NCI-H2227 (cell line): ENCODE measurements at regions not wholly inside any gene's neighbourhood (a gene's known extent, or its start where the extent isn't known, plus 50 kb on each side); places are given as distances from the start of the nearest gene placed in this dataset.

Experiments
- DNase-seq: peaks from one replicate; lab custom pipeline; 2025; ENCODE audit not compliant: unreplicated experiment; lab: John Stamatoyannopoulos, UW

DNA sequence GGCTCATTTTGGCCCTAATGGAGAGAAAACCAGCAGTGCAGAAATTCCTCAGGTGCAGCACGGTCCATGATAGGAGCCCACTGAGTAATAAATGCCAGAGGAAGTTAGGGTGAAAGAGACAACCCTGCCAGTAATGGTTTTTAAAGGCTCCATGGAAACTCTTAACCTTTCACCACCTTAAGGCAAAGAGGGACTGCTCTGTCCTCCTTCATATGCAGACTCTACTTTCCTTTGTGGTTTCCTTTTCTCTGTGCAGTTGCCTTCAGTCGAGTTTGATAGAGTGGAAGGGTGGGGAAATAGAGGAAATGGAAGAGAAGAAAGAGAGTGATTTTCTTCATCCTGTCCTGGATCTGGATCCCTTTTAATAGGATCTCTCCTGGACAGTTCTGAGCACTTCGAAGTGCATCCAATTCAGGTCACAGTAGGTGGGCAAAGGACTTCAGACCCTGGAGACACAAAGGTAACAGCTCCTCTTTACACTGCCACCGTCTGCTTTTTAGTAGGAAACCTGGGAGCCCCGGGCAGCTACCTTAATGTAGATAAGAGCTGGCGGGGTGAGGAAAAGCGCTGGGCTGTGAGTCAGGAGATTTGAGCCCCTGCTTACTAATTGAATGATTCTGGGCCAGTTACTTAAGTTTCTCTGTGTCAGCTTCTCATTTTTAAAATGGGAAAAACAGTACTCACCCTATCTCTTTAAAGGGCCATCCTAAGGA lies 294.8 kb downstream of the KCNRG start:
- DNase-seq, result no peak

DNA sequence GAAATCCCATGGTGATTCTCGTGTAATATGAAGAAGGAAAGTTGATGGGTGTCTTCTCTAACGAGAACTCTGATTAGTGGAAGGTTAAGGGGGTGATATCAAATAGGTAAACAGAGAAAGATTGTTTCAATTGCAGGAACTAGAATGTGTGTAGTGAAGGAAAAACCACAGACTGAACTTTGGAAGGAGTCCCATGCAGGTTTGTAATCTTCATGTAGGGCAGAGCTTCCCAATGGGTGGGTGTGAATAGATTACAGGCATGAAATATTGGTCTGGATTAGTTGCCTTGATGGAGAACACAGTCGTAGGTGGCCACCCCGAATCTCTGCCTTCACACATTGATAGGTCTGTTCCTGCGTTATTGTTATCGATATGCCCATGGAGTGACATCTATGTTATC lies 295.5 kb downstream of the KCNRG start:
- DNase-seq, result no peak

DNA sequence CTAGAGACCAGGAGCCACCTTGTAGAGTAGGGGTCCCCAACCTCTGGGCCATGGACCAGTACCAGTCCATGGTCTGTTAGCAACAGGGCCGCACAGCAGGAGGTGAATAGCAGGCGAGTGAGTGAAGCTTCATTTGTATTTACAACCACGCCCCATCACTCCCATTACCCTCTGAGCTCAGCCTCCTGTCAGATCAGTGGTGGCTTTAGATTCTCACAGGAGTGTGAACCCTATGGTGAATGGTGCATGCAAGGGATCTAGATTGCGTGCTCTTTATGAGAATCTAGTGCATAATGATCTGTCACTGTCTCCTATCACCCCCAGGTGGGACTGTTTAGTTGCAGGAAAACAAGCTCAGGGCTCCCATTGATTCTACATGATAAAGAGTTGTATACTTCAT lies 303.6 kb downstream of the KCNRG start:
- no peak for DNase-seq

DNA sequence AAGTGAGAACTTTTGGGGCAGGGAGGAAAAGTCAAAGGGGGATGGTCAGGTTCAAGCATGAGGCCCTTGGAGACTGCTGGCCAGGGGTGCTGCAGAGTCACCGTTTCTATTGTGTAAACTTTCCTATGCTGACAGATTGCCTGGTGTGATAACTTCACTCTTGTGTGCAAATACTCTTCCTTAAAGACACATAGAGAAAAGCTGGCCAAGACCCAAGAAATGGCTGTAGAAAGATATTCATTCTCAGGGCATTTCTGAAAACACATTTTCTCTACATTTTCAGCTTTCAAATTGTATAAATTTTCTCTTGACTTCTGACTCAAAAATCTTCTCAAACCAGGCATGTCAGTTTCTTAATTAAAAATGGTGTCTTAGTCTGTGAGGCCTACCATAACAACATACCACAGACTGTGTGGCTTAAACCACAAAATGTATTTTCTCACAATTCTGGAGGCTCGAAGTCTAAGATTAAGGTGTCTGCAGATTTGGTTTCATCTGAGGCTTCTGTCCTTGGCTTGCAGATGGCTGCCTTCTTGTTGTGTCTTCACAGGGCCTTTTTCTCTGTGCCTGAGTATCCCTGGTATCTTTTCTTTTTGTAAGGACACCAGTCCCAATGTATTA lies 304.5 kb downstream of the KCNRG start:
- no peak for DNase-seq

DNA sequence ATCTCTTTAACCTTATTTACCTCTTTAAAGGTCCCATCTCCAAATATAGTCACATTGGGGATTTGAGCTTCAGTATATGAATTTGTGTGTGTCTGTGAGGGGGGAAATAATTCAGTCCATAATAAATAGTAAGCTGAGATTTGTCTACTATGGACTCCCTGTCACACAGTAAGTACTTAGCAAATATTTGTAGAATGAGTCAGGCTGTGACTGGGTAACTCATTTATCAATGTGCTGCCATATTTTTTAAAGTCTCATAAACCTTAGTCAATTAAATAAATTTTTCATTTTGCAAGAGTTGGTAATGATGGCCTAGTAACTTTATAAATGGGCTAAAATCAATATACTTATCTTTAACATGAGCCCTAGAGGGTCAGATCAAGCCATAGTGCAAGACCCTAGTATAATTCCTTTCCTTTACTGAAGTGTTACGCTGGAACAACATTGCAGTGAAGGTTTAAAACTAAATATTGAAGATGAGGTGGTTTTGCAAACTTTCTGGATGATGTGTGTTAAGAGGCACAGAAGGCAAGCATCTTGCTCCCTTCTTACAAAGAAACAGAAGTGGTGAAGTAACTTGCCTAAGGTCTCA lies 305.1 kb downstream of the KCNRG start:
- no peak for DNase-seq

DNA sequence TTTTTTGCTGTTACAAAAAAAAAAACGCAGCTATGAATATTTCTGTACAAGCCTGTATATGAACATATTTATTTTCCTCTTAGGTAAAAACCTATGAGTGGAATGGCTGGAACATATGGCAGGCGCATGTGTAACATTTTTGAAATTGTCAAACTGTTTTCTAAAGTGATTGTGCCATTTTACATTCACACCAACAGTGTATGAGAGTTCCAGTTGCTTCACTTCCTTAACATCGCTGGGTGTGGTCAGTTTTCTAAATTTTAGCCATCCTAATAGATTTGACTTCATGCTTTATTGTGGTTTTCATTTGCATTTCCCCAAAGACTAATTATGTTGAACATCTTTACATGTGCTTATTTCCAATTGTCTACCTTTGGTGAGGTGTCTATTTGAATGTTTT lies 306.8 kb downstream of the KCNRG start:
- no peak for DNase-seq

DNA sequence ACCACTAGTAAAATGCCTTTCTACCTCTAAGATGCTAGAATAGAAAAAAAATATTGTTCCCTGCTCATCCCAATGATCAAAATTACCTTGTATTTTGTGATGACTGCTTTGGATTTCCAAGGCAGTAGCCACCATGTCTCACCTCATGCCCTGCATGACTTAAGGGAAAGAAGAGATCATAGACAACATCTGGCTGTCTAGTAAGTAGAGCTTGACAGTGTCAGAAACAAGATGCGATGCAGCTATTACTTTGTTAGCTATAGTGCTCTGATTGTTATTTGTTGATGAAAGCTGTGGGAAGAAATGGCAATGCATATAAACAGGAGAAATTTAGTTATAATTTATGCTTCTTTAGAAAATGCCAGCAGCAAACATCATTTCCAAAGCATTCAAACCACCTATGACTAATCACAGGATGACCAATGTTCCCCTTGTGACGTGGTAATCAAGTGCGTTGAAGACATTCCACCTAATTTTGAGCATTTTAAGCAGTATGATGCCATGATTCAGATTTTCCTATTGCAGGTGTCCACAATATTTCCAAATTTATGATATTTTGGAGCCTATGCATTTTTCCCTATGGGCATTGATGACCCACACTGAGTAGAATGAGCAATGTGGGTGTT lies 308.3 kb downstream of the KCNRG start:
- no peak for DNase-seq

DNA sequence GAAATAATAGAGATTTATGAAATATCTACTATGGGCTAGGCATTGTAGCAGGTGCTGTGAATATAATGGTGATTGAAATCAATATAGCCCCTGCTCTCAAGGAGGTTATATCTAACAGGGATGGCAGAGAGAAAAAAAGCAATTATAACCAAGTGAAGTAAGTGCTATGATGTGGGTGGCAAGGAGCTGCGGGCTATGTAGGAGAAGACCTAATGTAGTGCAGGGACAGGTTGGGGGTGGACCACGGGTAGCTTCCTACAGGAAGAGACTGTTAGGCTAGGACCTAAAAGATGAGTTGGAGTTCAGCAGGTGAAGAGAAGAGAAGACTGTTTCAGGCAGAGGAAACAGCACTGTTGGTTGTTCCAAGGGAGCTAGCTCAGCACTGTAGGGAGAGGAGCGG lies 311.0 kb downstream of the KCNRG start:
- no peak for DNase-seq

DNA sequence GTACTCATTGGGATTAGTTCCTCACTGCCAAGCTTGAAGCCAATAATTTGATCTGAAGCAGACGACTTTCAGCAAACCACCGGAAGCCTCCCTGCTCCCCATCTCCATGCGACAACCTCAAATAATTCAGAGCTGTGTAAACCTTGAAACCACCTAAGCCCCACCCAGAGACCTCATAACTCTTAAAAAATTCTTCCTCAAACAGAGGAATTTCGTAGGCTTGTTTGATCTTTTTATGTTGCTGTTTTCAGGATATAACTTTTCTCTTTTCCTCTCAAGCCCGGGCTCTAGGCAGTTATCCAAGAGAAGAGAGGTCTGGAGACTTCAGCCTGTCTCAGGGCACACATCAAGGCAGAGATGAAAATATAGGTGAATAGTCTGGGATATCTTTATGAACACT lies 311.6 kb downstream of the KCNRG start:
- no peak for DNase-seq

DNA sequence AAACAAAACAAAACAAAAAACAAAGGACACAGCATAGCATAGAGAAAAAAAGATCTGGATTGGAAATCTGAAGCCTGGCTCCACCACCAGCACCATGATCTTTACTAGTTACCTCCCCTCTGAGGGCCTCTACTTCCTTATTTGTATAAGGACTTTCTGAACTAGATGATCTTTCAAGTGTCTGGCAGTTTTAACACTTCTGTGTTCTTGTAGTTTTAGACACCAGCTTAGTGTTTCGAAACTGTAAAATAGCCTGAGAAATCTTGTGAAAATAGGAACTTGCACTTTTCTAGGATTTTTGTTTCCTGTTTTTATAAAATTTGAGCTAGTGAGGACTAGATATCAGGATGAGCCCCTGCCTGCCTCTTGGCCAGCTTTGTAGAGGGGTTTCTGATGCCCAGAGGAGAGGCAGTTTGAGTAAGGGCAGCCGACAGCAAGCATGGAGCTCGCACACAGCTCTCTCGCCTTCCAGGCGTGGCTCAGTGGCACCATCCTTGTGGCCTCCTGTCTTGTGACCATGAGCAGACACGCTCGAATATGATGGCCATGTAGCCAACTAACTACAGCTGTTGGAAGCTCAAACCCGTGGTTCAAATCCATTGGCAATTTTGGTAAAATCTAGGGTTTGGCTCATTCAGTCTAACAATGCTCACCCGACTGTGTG lies 319.0 kb downstream of the KCNRG start:
- no peak for DNase-seq

DNA sequence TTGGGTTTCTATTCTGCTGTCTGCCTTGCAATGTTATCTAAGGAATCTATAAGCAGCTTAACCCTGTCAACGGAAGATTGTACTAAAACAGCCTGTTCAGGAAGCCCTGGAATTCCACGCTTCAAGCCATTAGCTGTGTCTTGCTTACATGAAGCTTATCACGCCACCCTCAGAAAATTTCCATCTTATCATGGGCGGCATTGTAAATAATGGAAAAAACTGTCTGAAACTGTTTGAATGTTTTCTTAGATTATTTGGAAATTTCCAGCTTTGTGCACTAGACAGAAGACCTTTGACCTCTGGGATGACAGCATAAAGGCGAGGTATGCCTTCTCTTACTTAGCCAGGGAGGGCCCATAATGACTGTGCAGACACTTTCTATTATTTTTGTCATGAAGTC lies 319.7 kb downstream of the KCNRG start:
- no peak for DNase-seq

DNA sequence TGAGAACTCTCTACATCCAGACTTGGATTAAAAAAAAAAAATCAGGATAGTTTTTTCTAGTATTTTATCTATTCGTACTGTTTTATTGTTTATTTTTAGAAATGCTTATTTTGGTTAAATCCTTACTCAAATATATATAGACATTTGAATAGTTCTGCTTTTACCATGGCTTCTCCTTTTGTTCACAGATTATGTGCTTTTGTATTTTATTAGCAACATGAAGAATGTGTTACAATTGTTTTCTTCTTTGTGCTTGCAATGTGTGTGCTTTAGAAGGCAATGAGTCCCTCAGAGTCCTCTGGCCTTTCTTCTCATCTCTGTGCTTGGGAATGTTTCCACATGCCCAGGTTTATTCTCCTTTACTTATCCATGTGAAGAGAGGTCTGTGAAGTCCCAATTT lies 324.0 kb downstream of the KCNRG start:
- no peak for DNase-seq

DNA sequence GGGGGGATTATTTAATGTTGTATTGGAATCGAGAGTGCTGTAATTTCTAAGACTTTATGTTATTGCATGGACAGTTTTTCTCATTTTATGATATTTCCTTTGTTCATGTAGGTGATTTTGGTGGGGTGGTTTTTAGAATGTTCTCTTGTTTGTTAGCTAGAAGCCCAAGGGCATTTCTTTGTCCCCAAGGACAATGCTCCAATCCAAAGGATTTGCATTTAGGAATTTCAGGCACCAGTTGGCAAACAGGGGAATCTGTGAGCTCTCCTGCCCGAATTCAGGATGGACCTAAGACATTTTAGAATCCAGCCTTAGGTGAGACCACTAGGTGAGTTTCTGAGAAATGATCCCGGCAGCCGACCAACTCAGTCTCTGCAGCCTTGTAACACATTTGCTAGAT lies 324.9 kb downstream of the KCNRG start:
- DNase-seq, result no peak

DNA sequence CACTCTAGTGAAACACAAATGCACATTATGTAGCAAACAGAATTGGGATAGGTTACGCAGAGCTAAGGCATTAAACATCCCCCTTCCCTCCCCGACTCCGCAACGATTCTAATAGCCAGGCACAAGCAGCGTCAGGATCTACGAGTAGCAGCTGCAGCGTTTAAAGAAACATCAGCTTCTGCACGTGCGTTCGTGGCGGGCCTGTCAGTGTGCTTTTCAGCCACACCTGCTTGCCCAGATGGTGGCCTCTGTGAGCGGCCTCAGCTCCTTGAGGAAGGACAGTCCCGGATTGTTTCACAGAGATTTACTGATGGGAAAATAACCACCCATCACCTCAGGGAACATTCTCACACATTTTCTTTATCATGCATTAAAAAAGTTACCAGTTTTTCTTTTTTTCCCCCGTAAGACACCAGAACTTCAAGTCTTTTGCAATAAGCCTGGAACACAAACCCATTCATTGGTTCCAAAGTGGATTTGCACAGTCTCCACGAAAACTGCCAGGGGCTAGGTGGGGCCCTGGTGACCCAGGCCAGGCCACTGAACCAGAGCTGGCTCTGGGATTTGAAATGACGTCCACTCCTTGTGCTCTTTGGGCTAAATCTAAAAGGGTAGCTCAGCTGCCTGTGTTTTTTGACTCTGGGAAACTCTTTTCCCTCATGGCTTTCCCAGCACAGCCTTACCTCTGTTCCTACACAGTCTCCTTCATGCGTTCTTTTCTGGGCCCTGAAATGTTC lies 325.5 kb downstream of the KCNRG start:
- peak; percentile 29 for DNase-seq

DNA sequence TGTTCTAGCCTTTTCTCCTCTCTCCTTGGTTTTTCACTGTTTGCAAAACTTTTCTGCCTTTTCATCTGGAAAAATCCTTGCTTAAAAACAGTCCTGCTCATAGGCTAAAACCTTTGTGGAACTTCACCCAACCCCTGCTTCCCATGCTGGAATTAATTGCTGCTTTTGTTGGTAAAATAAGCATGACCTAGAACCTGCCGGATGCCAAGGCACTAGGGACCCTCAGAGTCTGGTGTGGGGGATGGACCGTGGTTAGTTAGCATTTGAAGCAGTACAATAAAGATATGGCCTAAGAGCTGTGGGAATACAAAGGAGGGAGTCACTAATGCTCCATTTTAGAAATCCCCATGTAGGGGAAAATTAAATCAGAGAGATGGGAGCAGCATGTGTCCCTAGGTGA lies 326.3 kb downstream of the KCNRG start:
- no peak for DNase-seq

DNA sequence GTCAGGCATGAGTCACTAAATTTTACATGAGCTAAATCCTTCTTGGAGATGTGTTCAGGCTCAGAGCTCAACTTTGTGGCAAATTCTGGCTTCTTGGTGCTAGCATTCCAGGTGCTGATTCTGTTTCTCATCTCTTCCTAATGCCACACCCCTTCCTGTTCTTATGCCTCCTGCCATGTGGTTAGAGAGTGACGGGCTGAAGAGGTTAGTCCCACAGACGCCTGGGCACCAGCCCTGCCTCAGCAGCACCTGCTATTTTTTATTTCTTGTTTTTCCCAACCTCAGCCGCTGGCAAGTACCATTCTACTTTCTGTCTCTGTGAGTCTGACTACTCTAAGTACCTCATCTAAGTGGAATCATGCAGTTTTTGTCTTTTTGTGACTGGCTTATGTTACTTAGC lies 329.5 kb downstream of the KCNRG start:
- no peak for DNase-seq

DNA sequence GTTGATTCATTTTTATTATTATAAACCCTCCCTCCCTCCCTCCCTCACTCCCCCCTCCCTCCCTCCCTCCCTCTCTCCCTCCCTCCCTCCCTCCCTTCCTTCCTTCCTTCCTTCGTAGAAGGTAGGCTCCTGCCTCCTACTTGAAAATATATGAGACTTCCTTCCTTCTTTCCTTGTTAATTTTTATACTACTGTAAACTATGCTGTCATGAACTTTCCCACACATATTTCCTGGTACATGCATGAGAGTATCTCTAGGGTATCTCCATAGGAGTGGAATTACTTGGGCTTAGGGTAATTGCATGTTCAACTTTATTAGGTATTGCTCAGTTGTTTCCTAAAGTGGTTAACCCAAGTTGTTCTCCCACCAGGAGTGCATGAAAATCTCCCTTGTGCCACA lies 330.6 kb downstream of the KCNRG start:
- no peak for DNase-seq

DNA sequence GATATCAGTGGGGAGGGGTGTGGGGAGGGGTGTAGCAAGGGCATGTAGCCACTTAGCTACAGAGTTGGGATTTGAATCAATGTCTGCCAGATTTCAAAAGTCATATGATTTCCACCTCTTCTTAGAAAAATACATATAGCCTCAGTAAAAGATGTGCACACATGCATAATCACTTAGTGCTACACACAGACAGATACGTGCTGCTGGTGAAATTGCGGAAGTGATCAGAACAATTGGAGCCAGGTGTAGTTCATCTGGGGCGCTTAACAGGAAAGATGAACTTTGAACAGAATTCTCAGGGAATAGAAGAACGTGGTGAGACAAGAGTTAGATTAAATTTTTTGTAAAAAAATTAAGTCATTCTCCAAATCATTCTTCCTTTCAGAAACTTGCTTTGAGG lies 333.1 kb downstream of the KCNRG start:
- DNase-seq, result no peak

DNA sequence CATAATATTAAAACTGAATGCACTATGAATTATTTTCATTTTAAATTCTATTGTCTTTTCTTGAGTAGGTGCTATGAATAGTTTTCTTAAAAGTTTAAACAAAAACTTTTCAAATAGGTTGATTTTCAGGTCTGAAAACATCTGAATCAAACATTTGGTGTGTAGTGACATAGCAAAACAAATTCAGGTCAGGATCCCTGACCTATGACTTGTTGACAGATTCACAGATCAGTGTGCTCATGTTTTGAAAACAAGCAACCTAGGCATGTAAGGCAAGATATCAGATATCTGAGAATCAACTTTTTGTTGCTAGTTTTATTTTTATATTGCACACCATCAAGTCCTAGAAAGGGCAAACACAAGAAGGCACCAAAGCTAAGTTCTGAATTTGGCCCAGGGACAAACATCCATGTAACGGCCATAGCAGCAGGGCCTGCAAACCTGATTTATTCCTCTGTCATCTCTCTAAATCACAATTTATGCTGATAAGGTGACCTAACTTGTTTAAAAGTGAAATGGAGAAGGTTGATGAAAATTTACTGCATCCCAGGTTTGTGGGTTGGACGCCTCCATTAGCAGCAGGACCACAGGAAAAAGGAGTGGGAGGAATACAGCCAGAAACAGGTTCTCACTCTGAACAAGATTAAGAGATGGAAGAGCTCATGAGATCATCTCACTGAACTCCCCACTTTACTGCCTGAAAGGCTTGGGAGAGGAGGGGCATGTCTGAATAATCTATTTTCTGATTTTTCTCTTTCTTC lies 337.7 kb downstream of the KCNRG start:
- DNase-seq, result no peak

DNA sequence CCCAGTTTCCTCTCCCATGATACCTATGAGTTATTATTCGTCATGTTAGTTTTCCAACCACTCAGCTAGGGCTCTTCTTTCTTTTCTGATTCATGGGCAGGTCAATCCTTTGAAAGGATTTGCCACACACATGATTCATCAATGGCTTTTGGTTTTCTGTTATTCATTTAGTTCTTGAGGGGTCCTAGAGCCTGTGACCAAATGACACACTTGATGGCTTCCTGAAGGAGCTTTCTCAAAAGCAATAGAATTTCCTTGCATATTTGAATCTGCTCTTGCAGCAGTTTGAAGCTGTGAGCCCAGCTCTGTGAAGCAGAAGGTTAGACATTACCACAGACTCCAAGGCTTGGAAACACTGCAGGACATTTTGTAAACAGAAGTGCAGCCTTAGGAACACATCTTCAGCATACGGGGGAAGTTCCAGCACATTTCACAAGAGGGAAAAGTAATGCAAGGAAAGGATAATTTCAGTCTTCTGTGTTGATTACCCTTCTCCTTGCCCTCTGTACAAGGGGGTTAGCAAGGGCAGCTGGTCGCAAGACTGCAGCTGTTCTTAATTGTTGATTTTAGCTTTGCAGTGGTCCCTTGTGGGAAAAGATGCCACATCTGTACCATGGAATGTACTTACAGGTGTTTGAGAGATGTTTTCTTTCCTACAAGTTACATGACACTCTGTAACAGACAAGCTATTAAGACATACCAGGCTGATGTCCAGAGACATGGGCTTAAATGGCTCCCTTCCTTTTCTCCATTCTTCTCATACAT lies 338.6 kb downstream of the KCNRG start:
- DNase-seq, result no peak
